K562 (cell line): ENCODE measurements at regions not wholly inside any gene's neighbourhood (a gene's known extent, or its start where the extent isn't known, plus 50 kb on each side); places are given as distances from the start of the nearest gene placed in this dataset.

ENCODE experiments used
- ATAC-seq: fragments of 200-7000 bp; cut with Tn5 transposase; 3 replicates; pipeline ENCODE4 v1.9.1; 2020; ENCODE audit warnings: moderate library complexity
- BruUV-seq: library from RNA; stranded (reverse); fragments of 400-500 nt; replicated peaks from 2 replicates; lab custom pipeline; 2021; lab: Mats Ljungman, UMichigan
- CTCF ChIA-PET: fragments of 300-600 bp; formaldehyde crosslinking; extraction: SDS; loops from one replicate; lab custom pipeline; 2021; ENCODE audit warnings: low intra/inter-chr PET ratio; lab: Yijun Ruan, JAX
- POLR2A ChIA-PET: fragments of 300-600, 350-650 bp; sonication (Branson Sonifier 250); formaldehyde crosslinking; extraction: SDS; loops from one replicate; lab custom pipeline; 2021; ENCODE audit warnings: antibody characterized with exemption, inconsistent platforms; lab: Yijun Ruan, JAX
- DNase-seq, 4 experiments: peaks; one replicate each; pipeline versions ENCODE4 v3.0.0 to v3.0.0-alpha.2; 2011 to 2018; ENCODE audit warnings: low spot score in 3 of 4, mixed read lengths in 3 of 4; ENCODE audit errors: extremely low read depth in 1 of 4
- FAIRE-seq: peaks from 2 replicates; lab custom pipeline; 2011; peaks lifted over from hg19 to GRCh38; lab: Jason Lieb, UNC
- H2AFZ ChIP-seq: 2 replicates; pipeline ENCODE4 v1.6.0; 2011; ENCODE audit warnings: low read depth, low read length, control low read depth, inconsistent platforms
- H3K27ac ChIP-seq: fragments of 200-600 bp; 3 replicates; pipeline ENCODE4 v1.8.0; 2011; ENCODE audit warnings: low read depth, mild to moderate bottlenecking, control low read depth, inconsistent platforms, low read length, moderate library complexity, mixed read lengths; ENCODE audit errors: extremely low read depth
- H3K27me3 ChIP-seq, 2 experiments: fragments of 300-600 bp in 1 of 2; 2 replicates in 1 of 2; 3 replicates in 1 of 2; pipeline versions ENCODE4 v1.6.0 to v1.8.0; 2011; ENCODE audit warnings: inconsistent platforms in 2 of 2, low read length in 2 of 2, mild to moderate bottlenecking in 1 of 2, mixed read lengths in 1 of 2, moderate library complexity in 1 of 2; ENCODE audit not compliant: control insufficient read depth in 2 of 2, insufficient read depth in 2 of 2
- H3K36me3 ChIP-seq: fragments of 300-600 bp; 3 replicates; pipeline ENCODE4 v1.8.0; 2011; ENCODE audit warnings: mild to moderate bottlenecking, low read length, inconsistent platforms; ENCODE audit not compliant: control insufficient read depth, insufficient read depth
- H3K4me1 ChIP-seq, 2 experiments: fragments of 200-600 bp in 1 of 2; replicated peaks in 1 of 2; 2 replicates in 1 of 2; 3 replicates in 1 of 2; pipeline versions ENCODE4 v1.5.1 to v1.8.0; 2011; ENCODE audit warnings: inconsistent platforms in 2 of 2, low read length in 2 of 2, mild to moderate bottlenecking in 1 of 2, mixed read lengths in 1 of 2, moderate library complexity in 1 of 2; ENCODE audit not compliant: control insufficient read depth in 2 of 2, insufficient read depth in 2 of 2
- H3K4me2 ChIP-seq: 2 replicates; pipeline ENCODE4 v1.6.1; 2011; ENCODE audit warnings: low read length, control low read depth, inconsistent platforms, mixed read lengths; ENCODE audit not compliant: insufficient read depth
- H3K4me3 ChIP-seq: fragments of 200-600 bp; sonication (generic), shearing (Covaris generic); 2 replicates; pipeline ENCODE4 v1.5.1; 2016; ENCODE audit warnings: control low read depth, inconsistent platforms
- H3K79me2 ChIP-seq: fragments of 200-600 bp; 3 replicates; pipeline ENCODE4 v1.8.0; 2011; ENCODE audit warnings: low read length, inconsistent platforms; ENCODE audit not compliant: control insufficient read depth, insufficient read depth
- H3K9ac ChIP-seq, 2 experiments: 2 replicates each; pipeline versions ENCODE4 v1.6.0 to v1.6.1; 2011; ENCODE audit warnings: low read depth in 2 of 2, low read length in 2 of 2, control low read depth in 1 of 2, inconsistent platforms in 1 of 2, mild to moderate bottlenecking in 1 of 2, mixed read lengths in 1 of 2; ENCODE audit not compliant: insufficient read depth in 1 of 2
- H3K9me1 ChIP-seq: one replicate; pipeline ENCODE4 v1.6.0; 2011; ENCODE audit warnings: inconsistent platforms, mild to moderate bottlenecking, low read length, moderate library complexity; ENCODE audit not compliant: control insufficient read depth, insufficient read depth
- H3K9me3 ChIP-seq: replicated peaks from 2 replicates; pipeline ENCODE4 v1.5.1; 2011; ENCODE audit warnings: low read depth, low read length, inconsistent platforms; ENCODE audit not compliant: control insufficient read depth, insufficient read depth
- H4K20me1 ChIP-seq: replicated peaks from 2 replicates; pipeline ENCODE4 v1.6.1; 2011; ENCODE audit warnings: low read length, inconsistent platforms, mixed read lengths; ENCODE audit not compliant: control insufficient read depth, insufficient read depth
- BCOR ChIP-seq: fragments of 450-650 bp; IDR thresholded peaks from 2 replicates; pipeline ENCODE4 v1.6.1; 2016
- ETV6 ChIP-seq, 3 experiments: fragments of 150-350 bp in 1 of 3; sonication (generic) in 1 of 3; formaldehyde crosslinking in 1 of 3; IDR thresholded peaks; 2 replicates each; pipeline versions ENCODE4 v1.6.1 to v1.8.0; 2014 to 2022; ENCODE audit warnings: borderline replicate concordance in 2 of 3, low read depth in 2 of 3, antibody characterized with exemption in 1 of 3, low read length in 1 of 3, mild to moderate bottlenecking in 1 of 3, missing genetic modification reagents in 1 of 3
- KLF1 ChIP-seq: fragments of 450-650 bp; IDR thresholded peaks from 2 replicates; pipeline ENCODE4 v1.6.1; 2016; ENCODE audit warnings: missing genetic modification characterization, missing compliant biosample characterization
- NCOA4 ChIP-seq: fragments of 450-650 bp; IDR thresholded peaks from 2 replicates; pipeline ENCODE4 v1.6.1; 2018; ENCODE audit warnings: mild to moderate bottlenecking; ENCODE audit not compliant: partially characterized antibody
- NFATC3 ChIP-seq: fragments of 450-650 bp; IDR thresholded peaks from 2 replicates; pipeline ENCODE4 v1.6.1; 2017; ENCODE audit warnings: mild to moderate bottlenecking
- NR2C1 ChIP-seq, 2 experiments: fragments of 450-650 bp; IDR thresholded peaks; 2 replicates each; pipeline ENCODE4 v1.6.1; 2017; ENCODE audit warnings: mild to moderate bottlenecking in 2 of 2, antibody characterized with exemption in 1 of 2, inconsistent platforms in 1 of 2, missing compliant biosample characterization in 1 of 2, missing genetic modification characterization in 1 of 2
- RBM39 ChIP-seq: fragments of 200-400 bp; formaldehyde crosslinking; optimal IDR thresholded peaks from 2 replicates; pipeline ENCODE3; 2018; ENCODE audit warnings: low read depth, low read length
- ZNF175 ChIP-seq: fragments of 200-800 bp; sonication (Bioruptor generic); IDR thresholded peaks from 2 replicates; pipeline ENCODE4 v1.6.1; 2016; ENCODE audit warnings: low read depth, mild to moderate bottlenecking, missing genetic modification characterization, missing compliant biosample characterization
- ZNF224 ChIP-seq: sonication (generic); formaldehyde crosslinking; IDR thresholded peaks from 2 replicates; pipeline ENCODE4 v1.8.0; 2022; ENCODE audit warnings: mild to moderate bottlenecking, missing genetic modification reagents
- ZNF23 ChIP-seq: fragments of 250-450 bp; sonication (Bioruptor Pico); IDR thresholded peaks from 2 replicates; pipeline ENCODE4 v1.4.0; 2020; ENCODE audit warnings: mild to moderate bottlenecking
- ZNF347 ChIP-seq: fragments of 450-650 bp; formaldehyde crosslinking; IDR thresholded peaks from 2 replicates; pipeline ENCODE4 v1.4.0; 2020; ENCODE audit warnings: low read depth, mild to moderate bottlenecking, moderate library complexity
- ZNF431 ChIP-seq: sonication (generic); formaldehyde crosslinking; IDR thresholded peaks from 2 replicates; pipeline ENCODE4 v1.8.0; 2022; ENCODE audit warnings: mild to moderate bottlenecking, missing genetic modification reagents
- WGBS: fragments of 100-300 bp; shearing (Covaris generic); methylation state at CpG from one replicate; pipeline ENCODE4 v1.1.6; 2016; ENCODE audit warnings: low coverage, mixed read lengths; ENCODE audit not compliant: insufficient coverage; ENCODE audit errors: missing lambda C conversion rate; 5-methylcytosine and 5-hydroxymethylcytosine counted together
- in situ Hi-C: fragments of 300-500 bp; cut with MboI; formaldehyde crosslinking; loops from 4 replicates; pipeline ENCODE4 v1.15.0; 2018; ENCODE audit warnings: inconsistent platforms, mixed read lengths
- intact Hi-C: fragments of 100-400 bp; cut with micrococcal nuclease; formaldehyde crosslinking; loops from 2 replicates; pipeline ENCODE4 v1.14.2; 2022
- TF ChIP-seq, protein P1 (sequence below): fragments of 450-650 bp; formaldehyde crosslinking; IDR thresholded peaks from 2 replicates; pipeline ENCODE4 v1.4.0; 2020; ENCODE audit warnings: mild to moderate bottlenecking, moderate library complexity
- TF ChIP-seq, protein P2 (sequence below), 2 experiments: fragments of 450-650 bp in 1 of 2; IDR thresholded peaks; 2 replicates each; pipeline ENCODE4 v1.6.1; 2011 to 2017; ENCODE audit warnings: low read depth in 2 of 2, antibody characterized with exemption in 1 of 2, borderline replicate concordance in 1 of 2, low read length in 1 of 2, mild to moderate bottlenecking in 1 of 2, mixed read lengths in 1 of 2; ENCODE audit not compliant: control insufficient read depth in 1 of 2

DNA sequence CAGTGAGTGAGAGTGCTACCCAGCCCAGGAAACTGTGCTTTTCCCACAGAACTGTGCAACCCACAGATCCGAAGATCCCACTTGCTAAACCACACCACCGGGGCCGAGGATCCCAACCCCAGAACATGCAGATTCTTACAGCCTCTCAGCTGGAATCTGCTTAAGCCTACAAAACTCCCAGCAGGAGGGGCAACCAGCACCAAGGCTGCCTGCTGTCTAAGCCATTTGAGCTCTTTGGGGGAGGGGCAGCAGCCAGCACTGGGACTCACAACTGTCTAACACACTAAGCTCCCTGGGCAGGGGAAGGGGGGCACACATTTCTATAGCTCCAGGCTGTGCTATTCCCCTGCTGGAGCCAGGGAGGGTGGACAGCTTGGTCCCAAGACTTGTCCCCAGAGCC lies 529.9 kb downstream of the XPNPEP1 start:
- no TSS peak for BruUV-seq
- no peak for ATAC-seq
- ChIA-PET POLR2A (no interaction called here), CTCF (no interaction called here)
- no peak for FAIRE-seq
- Histone ChIP-seq H3K27me3 (no peaks in the 10 kb centered on the region), H3K9me1 (no peaks in the 10 kb centered on the region), H2AFZ (no peak overlapping the region), H3K9ac (no peak overlapping the region), H3K4me3 (no peak overlapping the region), H3K36me3 (no peaks in the 10 kb centered on the region), H4K20me1 (no peaks in the 10 kb centered on the region), H3K27ac (no peak overlapping the region), H3K9me3 (no peaks in the 10 kb centered on the region), H3K79me2 (no peaks in the 10 kb centered on the region), H3K4me2 (no peak overlapping the region), H3K4me1 (no peaks in the 10 kb centered on the region)
- no peak for DNase-seq
- WGBS: 0% methylated on average over 2 of the region's 3 CpGs
- TF ChIP-seq ZNF224 (CRISPR knock-in tag) (no peak), ZNF347 (CRISPR knock-in tag) (no peak), NCOA4 (no peak), BCOR (no peak), KLF1 (tag) (no peak), NR2C1 (IDR thresholded peaks at IDR 0.05) (no peak), NR2C1 (tag; IDR thresholded peaks at IDR 0.05) (no peak), ETV6 (IDR thresholded peaks at IDR 0.05; ENCODE audit: borderline replicate concordance in 1 of 2, low read depth in 2 of 2, low read length in 1 of 2) (no peak), ETV6 (CRISPR knock-in tag; IDR thresholded peaks at IDR 0.05; ENCODE audit: borderline replicate concordance) (no peak), ZNF431 (CRISPR knock-in tag) (no peak), ZNF175 (CRISPR knock-in tag) (no peak), ZNF23 (CRISPR knock-in tag) (no peak), RBM39 (no peak), NFATC3 (no peak)
- TF ChIP-seq, protein P1, sequence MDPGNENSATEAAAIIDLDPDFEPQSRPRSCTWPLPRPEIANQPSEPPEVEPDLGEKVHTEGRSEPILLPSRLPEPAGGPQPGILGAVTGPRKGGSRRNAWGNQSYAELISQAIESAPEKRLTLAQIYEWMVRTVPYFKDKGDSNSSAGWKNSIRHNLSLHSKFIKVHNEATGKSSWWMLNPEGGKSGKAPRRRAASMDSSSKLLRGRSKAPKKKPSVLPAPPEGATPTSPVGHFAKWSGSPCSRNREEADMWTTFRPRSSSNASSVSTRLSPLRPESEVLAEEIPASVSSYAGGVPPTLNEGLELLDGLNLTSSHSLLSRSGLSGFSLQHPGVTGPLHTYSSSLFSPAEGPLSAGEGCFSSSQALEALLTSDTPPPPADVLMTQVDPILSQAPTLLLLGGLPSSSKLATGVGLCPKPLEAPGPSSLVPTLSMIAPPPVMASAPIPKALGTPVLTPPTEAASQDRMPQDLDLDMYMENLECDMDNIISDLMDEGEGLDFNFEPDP (CRISPR knock-in tag): no peak
- TF ChIP-seq, protein P2, sequence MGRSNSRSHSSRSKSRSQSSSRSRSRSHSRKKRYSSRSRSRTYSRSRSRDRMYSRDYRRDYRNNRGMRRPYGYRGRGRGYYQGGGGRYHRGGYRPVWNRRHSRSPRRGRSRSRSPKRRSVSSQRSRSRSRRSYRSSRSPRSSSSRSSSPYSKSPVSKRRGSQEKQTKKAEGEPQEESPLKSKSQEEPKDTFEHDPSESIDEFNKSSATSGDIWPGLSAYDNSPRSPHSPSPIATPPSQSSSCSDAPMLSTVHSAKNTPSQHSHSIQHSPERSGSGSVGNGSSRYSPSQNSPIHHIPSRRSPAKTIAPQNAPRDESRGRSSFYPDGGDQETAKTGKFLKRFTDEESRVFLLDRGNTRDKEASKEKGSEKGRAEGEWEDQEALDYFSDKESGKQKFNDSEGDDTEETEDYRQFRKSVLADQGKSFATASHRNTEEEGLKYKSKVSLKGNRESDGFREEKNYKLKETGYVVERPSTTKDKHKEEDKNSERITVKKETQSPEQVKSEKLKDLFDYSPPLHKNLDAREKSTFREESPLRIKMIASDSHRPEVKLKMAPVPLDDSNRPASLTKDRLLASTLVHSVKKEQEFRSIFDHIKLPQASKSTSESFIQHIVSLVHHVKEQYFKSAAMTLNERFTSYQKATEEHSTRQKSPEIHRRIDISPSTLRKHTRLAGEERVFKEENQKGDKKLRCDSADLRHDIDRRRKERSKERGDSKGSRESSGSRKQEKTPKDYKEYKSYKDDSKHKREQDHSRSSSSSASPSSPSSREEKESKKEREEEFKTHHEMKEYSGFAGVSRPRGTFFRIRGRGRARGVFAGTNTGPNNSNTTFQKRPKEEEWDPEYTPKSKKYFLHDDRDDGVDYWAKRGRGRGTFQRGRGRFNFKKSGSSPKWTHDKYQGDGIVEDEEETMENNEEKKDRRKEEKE (IDR thresholded peaks at IDR 0.05; ENCODE audit: borderline replicate concordance in 1 of 2, control insufficient read depth in 1 of 2, low read depth in 2 of 2, low read length in 1 of 2): no peak
- intact Hi-C loops (no loop called here), in situ Hi-C loops (no loop called here)
